GM13976 (cell line): ENCODE measurements at regions not wholly inside any gene's neighbourhood (a gene's known extent, or its start where the extent isn't known, plus 50 kb on each side); places are given as distances from the start of the nearest gene placed in this dataset.
A peak's percentile ranks its signal among the peaks of the same experiment; 100 is the strongest.

Experiments used
- DNase-seq: peaks from one replicate; pipeline ENCODE4 v3.0.0; 2012; ENCODE audit warnings: low spot score
- CTCF ChIP-seq: IDR thresholded peaks from 2 replicates; pipeline ENCODE4 v1.5.1; 2012; ENCODE audit warnings: borderline replicate concordance, mild to moderate bottlenecking; ENCODE audit not compliant: insufficient read depth; ENCODE audit errors: extremely low read depth, missing control alignments, control extremely low read depth
- in situ Hi-C: fragments of 300-500 bp; cut with MboI; formaldehyde crosslinking; loops from one replicate; pipeline ENCODE4 v1.12.0; 2022; ENCODE audit warnings: low sequenced_read_pairs, mixed read lengths, inconsistent platforms; ENCODE audit not compliant: unreplicated experiment

DNA sequence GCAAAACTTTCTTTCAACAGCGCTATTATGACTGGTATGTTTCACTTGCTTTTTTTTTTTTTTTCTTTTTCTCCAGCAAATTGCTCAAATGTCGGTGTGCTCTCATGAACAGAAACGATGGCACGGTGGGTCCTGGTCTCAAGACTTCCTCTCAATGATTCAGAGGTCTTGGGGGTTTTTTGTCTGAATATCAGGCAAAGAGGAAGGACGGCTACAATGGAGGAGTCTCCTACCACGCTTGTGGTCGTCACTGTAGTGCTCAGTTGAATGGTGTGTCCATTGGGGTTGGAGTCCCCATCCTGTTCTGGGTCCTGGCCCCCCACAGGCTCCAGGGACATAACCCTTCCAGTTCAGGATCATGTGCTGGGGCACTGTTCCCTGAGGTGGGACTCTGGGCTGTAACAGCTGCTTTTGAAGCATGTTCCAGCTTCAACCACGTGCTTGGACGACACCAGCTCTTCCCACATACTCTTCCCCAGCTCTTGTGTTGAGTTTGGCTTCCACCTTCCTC lies 266.7 kb upstream of the KLF6 start:
- no peak for TF ChIP-seq CTCF
- DNase-seq, result no peak
- in situ Hi-C loops, result no loop called here

- DNase-seq, result no peak
- in situ Hi-C loops, result no loop called here
- no peak for TF ChIP-seq CTCF
Observed at GRCh38 chr10:4051011-4051640, 266.1 kb upstream of the KLF6 start.

DNA sequence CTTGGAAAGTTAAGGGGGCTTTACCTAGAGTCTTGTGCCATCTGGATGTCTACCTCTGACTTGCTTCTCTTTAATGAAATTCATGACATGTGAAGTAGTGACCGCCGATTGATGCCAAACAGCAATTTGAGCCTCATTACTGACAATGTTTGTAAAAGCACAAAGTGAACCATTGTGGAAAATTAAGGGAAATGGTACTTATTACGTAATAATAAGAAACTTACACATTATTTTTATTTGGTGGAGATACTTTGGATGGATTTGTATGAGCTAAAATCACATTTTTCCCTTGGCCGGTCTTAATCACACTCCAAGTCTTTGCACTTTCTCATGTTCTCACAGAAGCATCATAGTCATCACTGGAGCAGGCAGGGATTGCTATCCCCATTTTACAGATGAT lies 265.1 kb upstream of the KLF6 start:
- in situ Hi-C loops, result no loop called here
- TF ChIP-seq CTCF, result no peak
- no peak for DNase-seq

- no peak for DNase-seq
- no peak for TF ChIP-seq CTCF
- in situ Hi-C loops, result no loop called here
Observed at GRCh38 chr10:4049348-4049747, 264.3 kb upstream of the KLF6 start.

DNA sequence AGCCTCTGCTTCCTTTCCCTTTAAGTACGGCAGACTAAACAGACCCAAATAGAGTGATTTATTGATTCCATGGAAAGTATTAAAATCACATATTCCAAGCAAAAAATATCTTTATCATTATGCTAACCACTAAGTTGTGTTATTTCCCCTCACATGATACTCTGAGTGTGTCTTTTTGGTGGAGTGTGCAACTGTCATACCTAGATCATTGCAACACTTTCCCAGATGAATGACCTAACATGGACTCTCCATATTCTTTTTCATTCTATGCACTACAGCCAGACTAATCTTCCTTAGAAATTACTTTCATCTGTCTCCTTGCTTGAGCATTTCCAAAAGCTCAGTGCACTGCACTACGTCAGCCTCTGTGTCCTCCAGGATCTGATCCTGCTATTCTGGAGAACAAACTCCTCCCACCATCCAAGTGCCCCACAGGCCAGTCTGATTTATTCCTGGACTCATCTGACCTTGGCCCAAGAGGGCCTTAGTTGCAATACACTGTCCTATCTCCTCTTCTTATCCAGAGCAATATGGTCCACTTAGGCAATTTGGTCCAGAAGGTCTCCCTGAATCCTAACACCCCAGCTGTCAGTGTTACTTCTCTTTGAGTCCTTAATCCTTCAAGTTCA lies 263.3 kb upstream of the KLF6 start:
- in situ Hi-C loops, result no loop called here
- no peak for DNase-seq
- TF ChIP-seq CTCF, result no peak

GRCh38 chr10:4046712-4047354 lies 261.8 kb upstream of the KLF6 start:
- TF ChIP-seq CTCF, result no peak
- in situ Hi-C loops, result no loop called here
- DNase-seq, result no peak

DNA sequence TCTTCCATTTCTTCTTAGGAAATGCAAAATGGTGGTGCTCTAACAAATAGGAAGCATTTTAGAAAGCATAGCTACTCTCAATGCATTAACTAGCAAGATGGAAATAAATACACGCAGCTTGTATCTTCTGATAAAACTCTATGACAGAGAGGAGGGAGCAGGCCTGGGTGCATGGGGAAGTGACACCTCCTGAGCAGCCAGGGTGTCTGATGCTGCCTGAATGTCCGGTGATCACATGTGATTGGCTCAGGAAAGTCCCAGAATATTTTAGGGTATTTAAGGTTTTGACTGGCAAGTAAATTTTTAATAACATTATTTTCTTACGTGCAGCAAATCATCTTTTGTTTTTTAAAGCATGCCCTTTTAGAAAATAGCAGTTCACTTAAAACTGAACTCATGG lies 261.0 kb upstream of the KLF6 start:
- DNase-seq, result peak; percentile 47

More for the DNA sequence above, 261.0 kb upstream of the KLF6 start:
- in situ Hi-C loops, result no loop called here
- TF ChIP-seq CTCF, result no peak
